ENCODE measurements at regions not wholly inside any gene's neighbourhood (a gene's known extent, or its start where the extent isn't known, plus 50 kb on each side); places are given as distances from the start of the nearest gene placed in this dataset.

GRCh38 chr6:132927713-132928112, 113.3 kb downstream of the RPS12 start:
- TF ChIP-seq CTCF (IDR thresholded peaks at IDR 0.05) (no peak), EP300 (IDR thresholded peaks at IDR 0.05; ENCODE audit: low read depth) (no peak), POLR2A (IDR thresholded peaks at IDR 0.05) (no peak)

Data from transverse colon (tissue), 3 donors.